Type B pancreatic cell (in vitro differentiated cells): ENCODE measurements at regions not wholly inside any gene's neighbourhood (a gene's known extent, or its start where the extent isn't known, plus 50 kb on each side); places are given as distances from the start of the nearest gene placed in this dataset.

Experiments
- DNase-seq: peaks from one replicate; pipeline ENCODE4 v3.0.0; 2021; ENCODE audit warnings: mixed read lengths; ENCODE audit not compliant: unreplicated experiment; ENCODE audit errors: extremely low spot score
- H3K27ac Mint-ChIP-seq: 2 replicates; pipeline ENCODE4 v1.8.0; 2021; ENCODE audit warnings: mild to moderate bottlenecking, mixed read lengths
- H3K27me3 Mint-ChIP-seq: 2 replicates; pipeline ENCODE4 v1.8.0; 2021; ENCODE audit warnings: mixed read lengths
- H3K36me3 Mint-ChIP-seq: 2 replicates; pipeline ENCODE4 v1.8.0; 2021; ENCODE audit warnings: mixed read lengths
- H3K4me1 Mint-ChIP-seq: one replicate; pipeline ENCODE4 v1.8.0; 2021; ENCODE audit warnings: mixed read lengths; ENCODE audit not compliant: unreplicated experiment
- H3K4me3 Mint-ChIP-seq: 2 replicates; pipeline ENCODE4 v1.8.0; 2021; ENCODE audit warnings: mild to moderate bottlenecking, mixed read lengths
- H3K9me3 Mint-ChIP-seq: 2 replicates; pipeline ENCODE4 v1.8.0; 2021; ENCODE audit warnings: mixed read lengths
- TF ChIP-seq, protein P1 (sequence below): fragments of 200-600 bp; sonication (generic); conservative IDR thresholded peaks from 2 replicates; pipeline ENCODE4 v1.5.0; 2021; ENCODE audit warnings: antibody characterized with exemption, mild to moderate bottlenecking

DNA sequence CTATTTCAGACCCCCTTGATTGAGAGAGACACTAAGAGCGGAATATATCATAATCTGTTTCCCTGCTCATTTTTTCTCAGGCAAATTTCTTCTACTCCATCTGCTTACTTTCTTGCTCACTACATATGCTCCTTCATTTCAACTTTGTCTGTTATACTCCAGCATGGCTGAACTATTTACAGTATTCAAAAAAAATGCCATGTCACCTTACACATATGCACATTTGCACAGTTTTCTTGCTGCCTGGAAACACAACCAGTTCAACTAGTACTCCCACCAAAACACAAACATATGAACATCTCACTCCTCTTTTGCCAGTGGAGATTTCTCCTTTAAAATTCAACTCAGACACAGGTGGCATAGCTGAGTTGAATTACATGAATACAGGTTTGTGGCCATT lies 1142.1 kb upstream of the CADM2 start:
- no peak for DNase-seq
- no peak overlapping the region for H3K27ac Mint-ChIP-seq
- H3K9me3 Mint-ChIP-seq: no peaks in the 10 kb centered on the region
- H3K4me3 Mint-ChIP-seq: no peak overlapping the region
- TF ChIP-seq, protein P1, sequence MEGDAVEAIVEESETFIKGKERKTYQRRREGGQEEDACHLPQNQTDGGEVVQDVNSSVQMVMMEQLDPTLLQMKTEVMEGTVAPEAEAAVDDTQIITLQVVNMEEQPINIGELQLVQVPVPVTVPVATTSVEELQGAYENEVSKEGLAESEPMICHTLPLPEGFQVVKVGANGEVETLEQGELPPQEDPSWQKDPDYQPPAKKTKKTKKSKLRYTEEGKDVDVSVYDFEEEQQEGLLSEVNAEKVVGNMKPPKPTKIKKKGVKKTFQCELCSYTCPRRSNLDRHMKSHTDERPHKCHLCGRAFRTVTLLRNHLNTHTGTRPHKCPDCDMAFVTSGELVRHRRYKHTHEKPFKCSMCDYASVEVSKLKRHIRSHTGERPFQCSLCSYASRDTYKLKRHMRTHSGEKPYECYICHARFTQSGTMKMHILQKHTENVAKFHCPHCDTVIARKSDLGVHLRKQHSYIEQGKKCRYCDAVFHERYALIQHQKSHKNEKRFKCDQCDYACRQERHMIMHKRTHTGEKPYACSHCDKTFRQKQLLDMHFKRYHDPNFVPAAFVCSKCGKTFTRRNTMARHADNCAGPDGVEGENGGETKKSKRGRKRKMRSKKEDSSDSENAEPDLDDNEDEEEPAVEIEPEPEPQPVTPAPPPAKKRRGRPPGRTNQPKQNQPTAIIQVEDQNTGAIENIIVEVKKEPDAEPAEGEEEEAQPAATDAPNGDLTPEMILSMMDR: no peak
- no peaks in the 10 kb centered on the region for H3K27me3 Mint-ChIP-seq
- no peaks in the 10 kb centered on the region for H3K36me3 Mint-ChIP-seq
- no peaks in the 10 kb centered on the region for H3K4me1 Mint-ChIP-seq

DNA sequence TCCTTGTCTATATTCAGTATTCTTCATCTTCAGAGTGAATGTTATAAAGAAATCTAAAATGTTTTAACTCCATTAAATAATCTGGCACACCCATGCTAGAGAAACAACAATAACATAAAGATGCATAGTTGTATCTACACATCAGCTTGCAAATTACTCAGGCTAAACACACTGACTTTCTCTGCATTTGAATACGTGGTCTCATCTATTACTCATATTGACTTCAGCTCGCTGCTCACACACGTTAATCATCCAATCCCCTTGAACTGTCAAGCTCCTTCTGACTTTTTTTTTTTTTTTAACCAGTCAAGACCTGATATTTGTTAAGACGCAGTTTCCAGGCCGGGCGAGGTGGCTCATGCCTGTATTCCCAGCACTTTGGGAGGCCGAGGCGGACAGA lies 1137.3 kb upstream of the CADM2 start:
- Mint-ChIP-seq H3K9me3 (no peaks in the 10 kb centered on the region), H3K4me1 (no peaks in the 10 kb centered on the region), H3K27ac (no peak overlapping the region), H3K36me3 (no peaks in the 10 kb centered on the region), H3K27me3 (no peaks in the 10 kb centered on the region), H3K4me3 (no peak overlapping the region)
- no peak for DNase-seq
- TF ChIP-seq, protein P1: no peak

DNA sequence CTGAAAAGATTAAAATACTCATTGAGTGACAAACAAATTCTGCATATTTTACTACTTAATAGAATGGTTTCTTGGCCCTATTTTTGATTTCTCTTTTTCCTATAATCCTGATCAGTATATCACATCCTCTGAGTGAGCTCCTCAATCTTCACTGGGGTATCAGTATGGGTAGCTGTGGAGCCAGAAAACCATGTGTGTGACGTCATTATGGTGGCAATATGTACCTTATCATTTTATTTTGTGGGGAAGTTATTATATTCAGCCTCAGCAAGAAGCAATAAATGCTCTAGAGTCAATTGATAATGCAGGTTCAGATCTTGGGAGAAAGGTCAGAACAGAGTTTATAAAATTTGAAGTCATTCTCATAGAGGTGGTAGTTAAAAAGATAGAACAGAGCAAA lies 1135.7 kb upstream of the CADM2 start:
- TF ChIP-seq, protein P1: no peak
- Mint-ChIP-seq H3K27me3 (no peaks in the 10 kb centered on the region), H3K36me3 (no peaks in the 10 kb centered on the region), H3K27ac (no peak overlapping the region), H3K4me1 (no peaks in the 10 kb centered on the region), H3K4me3 (no peak overlapping the region), H3K9me3 (no peaks in the 10 kb centered on the region)
- DNase-seq: no peak

DNA sequence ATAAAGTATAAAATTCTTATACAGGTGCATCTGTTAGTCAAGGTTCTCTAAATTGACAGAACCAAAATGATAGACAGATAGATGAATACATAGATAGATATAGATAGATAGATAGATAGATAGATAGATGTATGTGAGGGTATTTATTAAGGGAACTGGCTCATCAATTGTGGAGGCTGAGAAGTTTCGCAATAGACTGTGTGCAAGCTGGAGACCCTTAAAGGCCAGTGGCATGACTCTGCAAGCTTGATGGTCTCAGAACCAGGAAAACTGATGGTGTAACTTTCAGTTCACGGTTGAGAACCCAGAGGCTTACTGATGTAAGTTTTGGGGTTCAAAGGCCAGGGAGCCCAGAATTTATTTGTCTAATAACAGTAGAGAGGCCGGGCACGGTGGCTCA lies 1123.7 kb upstream of the CADM2 start:
- Mint-ChIP-seq H3K27ac (no peak overlapping the region), H3K4me3 (no peak overlapping the region), H3K36me3 (no peaks in the 10 kb centered on the region), H3K4me1 (no peaks in the 10 kb centered on the region), H3K27me3 (no peaks in the 10 kb centered on the region), H3K9me3 (no peaks in the 10 kb centered on the region)
- TF ChIP-seq, protein P1: no peak
- no peak for DNase-seq

DNA sequence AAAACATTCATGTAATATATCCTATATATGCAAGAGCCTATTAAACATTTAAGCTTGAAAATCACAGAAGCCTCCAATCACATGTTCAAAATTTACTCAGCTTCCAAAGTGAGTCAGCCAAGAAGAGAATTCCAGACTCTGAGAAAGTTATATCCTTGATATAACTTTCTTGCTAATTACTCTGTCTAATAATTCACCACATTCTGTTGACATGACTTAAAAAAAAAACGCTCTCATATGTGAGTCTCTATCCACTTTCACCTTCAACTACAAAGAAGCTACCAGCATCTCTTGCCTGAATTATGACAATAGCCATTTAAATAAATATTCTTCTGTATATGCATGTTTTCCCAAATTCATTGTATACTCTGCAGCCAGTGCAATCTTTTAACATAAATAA lies 1116.3 kb upstream of the CADM2 start:
- DNase-seq: no peak
- H3K4me1 Mint-ChIP-seq: no peaks in the 10 kb centered on the region
- no peaks in the 10 kb centered on the region for H3K27me3 Mint-ChIP-seq
- H3K36me3 Mint-ChIP-seq: no peaks in the 10 kb centered on the region
- TF ChIP-seq, protein P1: no peak
- no peak overlapping the region for H3K27ac Mint-ChIP-seq
- H3K4me3 Mint-ChIP-seq: no peak overlapping the region
- no peaks in the 10 kb centered on the region for H3K9me3 Mint-ChIP-seq

DNA sequence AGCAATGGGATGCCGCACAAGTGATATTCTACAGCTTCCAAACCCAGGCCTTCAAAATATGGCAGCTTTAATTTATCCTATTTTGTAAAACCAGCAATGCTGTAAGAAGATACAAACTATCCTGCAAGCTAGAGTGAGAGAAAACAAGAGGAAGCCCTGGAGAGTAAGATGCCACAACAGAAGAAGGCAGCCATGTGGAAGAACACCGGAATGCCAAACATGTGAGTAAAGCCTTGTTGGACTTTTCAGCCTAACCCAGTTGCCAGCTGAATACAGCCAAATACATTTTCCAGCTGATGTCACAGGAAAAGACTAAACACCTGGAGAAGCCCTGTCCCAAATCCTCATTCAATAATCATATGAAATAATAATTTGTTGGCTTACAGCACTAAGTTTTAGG lies 1115.1 kb upstream of the CADM2 start:
- DNase-seq: no peak
- Mint-ChIP-seq H3K4me1 (no peaks in the 10 kb centered on the region), H3K27me3 (no peaks in the 10 kb centered on the region), H3K9me3 (no peaks in the 10 kb centered on the region), H3K27ac (no peak overlapping the region), H3K4me3 (no peak overlapping the region), H3K36me3 (no peaks in the 10 kb centered on the region)
- TF ChIP-seq, protein P1: no peak
